ENCODE measurements at regions not wholly inside any gene's neighbourhood (a gene's known extent, or its start where the extent isn't known, plus 50 kb on each side); places are given as distances from the start of the nearest gene placed in this dataset.

- no peak for DNase-seq
Observed at GRCh38 chr14:85390236-85390635, 139.7 kb upstream of the FLRT2 start.

- DNase-seq: no peak
Observed at GRCh38 chr14:85391455-85391854, 138.5 kb upstream of the FLRT2 start.

- DNase-seq: no peak
Observed at GRCh38 chr14:85391892-85392291, 138.1 kb upstream of the FLRT2 start.

- no peak for DNase-seq
Observed at GRCh38 chr14:85399186-85399585, 130.8 kb upstream of the FLRT2 start.

GRCh38 chr14:85400678-85401077, 129.3 kb upstream of the FLRT2 start:
- DNase-seq: no peak

GRCh38 chr14:85401384-85401783, 128.6 kb upstream of the FLRT2 start:
- no peak for DNase-seq

GRCh38 chr14:85402569-85403162, 127.3 kb upstream of the FLRT2 start:
- no peak for DNase-seq

GRCh38 chr14:85409481-85410210, 120.3 kb upstream of the FLRT2 start:
- DNase-seq: no peak

GRCh38 chr14:85412756-85413155, 117.2 kb upstream of the FLRT2 start:
- DNase-seq: no peak

- DNase-seq: peak; percentile 59 to 85 (median 79)
Observed at GRCh38 chr14:85413836-85414526, 116.0 kb upstream of the FLRT2 start.

GRCh38 chr14:85415015-85415712, 114.8 kb upstream of the FLRT2 start:
- DNase-seq: peak; percentile 33 to 67 (median 44)

GRCh38 chr14:85416771-85417170, 113.2 kb upstream of the FLRT2 start:
- peak; percentile 51 to 82 (median 72) for DNase-seq

GRCh38 chr14:85417396-85417795, 112.5 kb upstream of the FLRT2 start:
- DNase-seq: no peak

GRCh38 chr14:85418721-85419120, 111.2 kb upstream of the FLRT2 start:
- DNase-seq: no peak

GRCh38 chr14:85420278-85420677, 109.7 kb upstream of the FLRT2 start:
- DNase-seq: no peak

- no peak for DNase-seq
Observed at GRCh38 chr14:85420707-85421106, 109.2 kb upstream of the FLRT2 start.

GRCh38 chr14:85421186-85421877, 108.6 kb upstream of the FLRT2 start:
- peak; percentile 52 to 72 (median 55) for DNase-seq

- DNase-seq: no peak
Observed at GRCh38 chr14:85423889-85424288, 106.1 kb upstream of the FLRT2 start.

- no peak for DNase-seq
Observed at GRCh38 chr14:85425507-85425906, 104.4 kb upstream of the FLRT2 start.

- DNase-seq: no peak
Observed at GRCh38 chr14:85426068-85426935, 103.6 kb upstream of the FLRT2 start.

- DNase-seq: no peak
Observed at GRCh38 chr14:85428926-85429325, 101.0 kb upstream of the FLRT2 start.

GRCh38 chr14:85437148-85437547, 92.8 kb upstream of the FLRT2 start:
- DNase-seq: no peak

All from suppressor macrophage treated with lipopolysaccharide for 1 hour (primary cell).